NT2/D1 (cell line): ENCODE measurements at regions not wholly inside any gene's neighbourhood (a gene's known extent, or its start where the extent isn't known, plus 50 kb on each side); places are given as distances from the start of the nearest gene placed in this dataset.

ENCODE experiments used
- DNase-seq: peaks from one replicate; pipeline ENCODE4 v3.0.0-alpha.2; 2011; ENCODE audit warnings: low read depth, low spot score
- H3K27me3 ChIP-seq: 2 replicates; pipeline ENCODE4 v1.6.0; 2011; ENCODE audit warnings: mild to moderate bottlenecking; ENCODE audit not compliant: insufficient read length, insufficient read depth
- H3K36me3 ChIP-seq: 2 replicates; pipeline ENCODE4 v1.6.1; 2011; ENCODE audit warnings: mild to moderate bottlenecking, low read length, mixed read lengths; ENCODE audit not compliant: insufficient read depth, insufficient read length
- H3K4me1 ChIP-seq: 2 replicates; pipeline ENCODE4 v1.5.1; 2011; ENCODE audit not compliant: insufficient read depth, insufficient read length
- H3K4me3 ChIP-seq: 2 replicates; pipeline ENCODE4 v1.5.1; 2011; ENCODE audit warnings: low read depth; ENCODE audit not compliant: insufficient read length
- H3K9ac ChIP-seq: 2 replicates; pipeline ENCODE4 v1.6.0; 2011; ENCODE audit warnings: low read depth; ENCODE audit not compliant: insufficient read length
- H3K9me3 ChIP-seq: 2 replicates; pipeline ENCODE4 v1.5.1; 2011; ENCODE audit warnings: mild to moderate bottlenecking, low read length; ENCODE audit not compliant: insufficient read depth
- SUZ12 ChIP-seq: IDR thresholded peaks from 2 replicates; pipeline ENCODE4 v1.6.1; 2011; ENCODE audit not compliant: insufficient read length, insufficient read depth; ENCODE audit errors: extremely low read depth
- YY1 ChIP-seq: IDR thresholded peaks from 2 replicates; pipeline ENCODE4 v1.6.1; 2011; ENCODE audit not compliant: insufficient read length, insufficient read depth
- ZNF274 ChIP-seq: IDR thresholded peaks from 2 replicates; pipeline ENCODE4 v1.6.1; 2011; ENCODE audit warnings: mild to moderate bottlenecking, low read depth, low read length

DNA sequence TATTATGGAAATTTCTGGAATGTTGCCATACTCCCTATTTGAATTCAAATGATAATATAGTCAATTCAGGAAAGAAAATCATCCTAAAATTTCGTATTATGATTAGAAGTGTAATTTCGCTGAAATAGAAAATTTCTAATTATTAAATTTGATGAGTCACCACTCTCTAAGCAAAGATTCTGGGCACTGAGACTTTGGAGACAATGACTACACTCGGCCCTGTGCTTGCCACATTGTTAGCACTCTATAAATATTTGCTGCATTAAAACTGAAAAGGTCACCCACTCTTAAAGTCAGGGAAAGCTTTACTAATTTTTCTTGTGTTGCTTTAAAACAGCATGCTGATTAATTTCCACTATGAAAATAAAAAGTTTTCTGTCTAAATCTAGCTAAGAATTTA is 240.3 kb downstream of the TLE4 start:
- no peaks in the 10 kb centered on the region for H3K27me3 ChIP-seq
- H3K4me1 ChIP-seq, result no peaks in the 10 kb centered on the region
- DNase-seq, result no peak
- H3K9ac ChIP-seq, result no peak overlapping the region
- TF ChIP-seq ZNF274, result no peak
- TF ChIP-seq SUZ12, result no peak
- no peak for TF ChIP-seq YY1
- no peaks in the 10 kb centered on the region for H3K36me3 ChIP-seq
- H3K4me3 ChIP-seq, result no peak overlapping the region
- H3K9me3 ChIP-seq, result no peaks in the 10 kb centered on the region

DNA sequence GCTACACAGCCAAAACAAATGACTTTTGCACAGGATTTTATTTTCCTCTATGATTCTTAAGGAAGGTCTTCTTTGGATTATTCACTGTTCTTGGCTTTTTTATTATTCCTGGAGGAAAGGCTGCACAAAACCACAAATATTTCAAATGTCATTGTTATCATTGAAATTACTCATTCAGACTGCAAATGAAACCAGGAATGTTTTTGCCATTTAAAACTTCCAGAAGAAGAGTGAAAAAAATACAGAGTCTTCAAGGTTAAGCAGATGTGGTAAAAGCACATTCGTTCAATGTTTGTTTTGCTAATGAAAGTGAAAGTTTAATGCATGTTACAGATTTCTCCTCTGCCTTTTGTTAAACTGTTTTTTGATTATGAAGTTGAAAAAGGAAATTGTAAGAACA is 238.2 kb downstream of the TLE4 start:
- H3K27me3 ChIP-seq, result no peaks in the 10 kb centered on the region
- H3K36me3 ChIP-seq, result no peaks in the 10 kb centered on the region
- no peaks in the 10 kb centered on the region for H3K4me1 ChIP-seq
- H3K4me3 ChIP-seq, result no peak overlapping the region
- no peaks in the 10 kb centered on the region for H3K9me3 ChIP-seq
- no peak for TF ChIP-seq ZNF274
- no peak for TF ChIP-seq SUZ12
- TF ChIP-seq YY1, result no peak
- DNase-seq, result no peak
- no peak overlapping the region for H3K9ac ChIP-seq

DNA sequence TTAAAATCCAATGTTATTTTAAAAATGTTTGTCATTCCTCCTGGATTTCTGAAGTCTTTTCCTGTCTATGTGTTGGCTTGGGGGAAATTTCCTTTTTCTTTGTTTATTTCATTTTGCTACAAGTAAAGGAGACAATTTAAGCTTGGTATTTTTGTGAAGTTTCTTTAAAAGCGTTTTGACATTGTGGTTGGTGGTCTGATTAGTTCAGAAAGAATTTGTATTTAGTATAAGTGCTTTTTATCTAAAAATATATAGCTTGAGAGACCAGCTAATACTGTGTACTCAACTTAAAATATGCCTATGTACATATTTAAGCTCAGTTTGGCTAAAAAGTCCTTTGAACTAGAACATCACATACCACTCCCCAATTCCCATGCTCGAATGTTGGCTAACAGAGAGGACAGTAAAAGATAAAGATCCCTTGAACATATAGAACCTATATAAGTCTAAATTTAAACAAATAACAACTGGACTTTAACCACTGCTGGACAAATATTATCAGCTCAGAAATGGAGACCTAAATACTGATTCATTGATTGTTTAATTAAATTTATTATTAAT is 237.6 kb downstream of the TLE4 start:
- no peaks in the 10 kb centered on the region for H3K9me3 ChIP-seq
- H3K36me3 ChIP-seq, result no peaks in the 10 kb centered on the region
- no peak overlapping the region for H3K9ac ChIP-seq
- no peak overlapping the region for H3K4me3 ChIP-seq
- no peaks in the 10 kb centered on the region for H3K27me3 ChIP-seq
- TF ChIP-seq SUZ12 (no peak), ZNF274 (no peak), YY1 (no peak)
- DNase-seq, result no peak
- H3K4me1 ChIP-seq, result no peaks in the 10 kb centered on the region

DNA sequence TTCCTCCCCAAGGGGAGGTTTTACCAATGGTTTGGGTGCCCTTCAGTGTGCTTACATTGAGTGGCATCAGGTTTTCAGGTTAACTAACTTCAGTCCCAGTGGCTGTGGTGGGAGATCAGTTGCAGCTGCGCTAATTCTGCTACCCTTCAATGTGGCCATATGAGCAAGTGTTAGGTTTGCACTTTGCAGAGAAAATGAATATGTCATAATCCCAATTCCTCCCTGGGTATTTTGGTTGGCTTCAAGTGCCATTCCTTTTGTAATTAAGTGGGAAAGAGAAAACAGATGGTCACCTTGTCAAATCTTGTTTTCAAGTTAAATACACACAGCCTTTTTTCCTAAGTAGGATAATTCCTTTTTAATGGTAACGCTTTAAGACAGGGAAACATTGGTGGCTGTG is 236.2 kb downstream of the TLE4 start:
- no peaks in the 10 kb centered on the region for H3K36me3 ChIP-seq
- H3K9ac ChIP-seq, result no peak overlapping the region
- no peaks in the 10 kb centered on the region for H3K9me3 ChIP-seq
- no peak for TF ChIP-seq ZNF274
- TF ChIP-seq SUZ12, result no peak
- no peak for TF ChIP-seq YY1
- no peaks in the 10 kb centered on the region for H3K4me1 ChIP-seq
- H3K4me3 ChIP-seq, result no peak overlapping the region
- no peaks in the 10 kb centered on the region for H3K27me3 ChIP-seq
- no peak for DNase-seq

DNA sequence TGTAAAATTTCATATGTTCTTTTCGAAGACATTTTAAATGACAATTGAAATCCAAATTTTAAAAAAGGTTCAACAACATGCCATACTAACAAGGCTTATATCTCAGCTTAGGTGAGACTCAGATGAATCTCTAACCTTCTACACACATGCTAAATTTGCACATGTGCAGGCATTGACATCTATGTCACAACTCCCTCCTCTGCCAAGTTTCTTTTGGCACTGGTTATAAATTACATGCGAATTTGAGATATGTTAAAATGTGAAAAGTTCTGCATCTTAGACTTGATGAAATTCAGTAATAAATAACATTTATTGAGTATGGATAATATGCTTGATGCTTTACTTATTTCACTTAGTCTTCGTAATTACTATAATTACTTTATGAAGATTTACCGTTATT is 234.3 kb downstream of the TLE4 start:
- no peaks in the 10 kb centered on the region for H3K4me1 ChIP-seq
- H3K36me3 ChIP-seq, result no peaks in the 10 kb centered on the region
- H3K4me3 ChIP-seq, result no peak overlapping the region
- TF ChIP-seq SUZ12, result no peak
- TF ChIP-seq ZNF274, result no peak
- no peak for TF ChIP-seq YY1
- H3K9me3 ChIP-seq, result no peaks in the 10 kb centered on the region
- no peak overlapping the region for H3K9ac ChIP-seq
- DNase-seq, result no peak
- no peaks in the 10 kb centered on the region for H3K27me3 ChIP-seq

DNA sequence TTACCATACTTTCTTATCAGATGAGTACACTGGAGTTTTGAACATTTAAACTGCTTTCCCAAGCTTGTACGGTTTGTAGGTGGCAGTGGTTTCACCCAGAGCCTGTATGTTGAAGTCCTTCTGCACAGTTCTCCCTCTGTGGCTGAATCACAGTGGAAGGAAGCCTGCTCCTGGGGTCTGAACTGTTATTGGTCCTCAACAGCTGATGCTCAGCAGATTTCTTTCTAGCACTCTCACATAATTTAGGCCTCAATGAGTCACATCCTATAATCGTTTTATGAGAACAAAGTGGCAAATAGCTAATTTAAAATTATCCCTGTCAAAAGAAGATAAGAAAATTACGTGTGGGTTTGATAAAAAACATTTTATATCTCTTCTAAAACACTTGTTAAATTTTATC is 229.7 kb downstream of the TLE4 start:
- H3K36me3 ChIP-seq, result no peaks in the 10 kb centered on the region
- no peaks in the 10 kb centered on the region for H3K4me1 ChIP-seq
- H3K9ac ChIP-seq, result no peak overlapping the region
- no peak for TF ChIP-seq SUZ12
- TF ChIP-seq ZNF274, result no peak
- no peak for TF ChIP-seq YY1
- DNase-seq, result no peak
- H3K9me3 ChIP-seq, result no peaks in the 10 kb centered on the region
- H3K27me3 ChIP-seq, result no peaks in the 10 kb centered on the region
- H3K4me3 ChIP-seq, result no peak overlapping the region

DNA sequence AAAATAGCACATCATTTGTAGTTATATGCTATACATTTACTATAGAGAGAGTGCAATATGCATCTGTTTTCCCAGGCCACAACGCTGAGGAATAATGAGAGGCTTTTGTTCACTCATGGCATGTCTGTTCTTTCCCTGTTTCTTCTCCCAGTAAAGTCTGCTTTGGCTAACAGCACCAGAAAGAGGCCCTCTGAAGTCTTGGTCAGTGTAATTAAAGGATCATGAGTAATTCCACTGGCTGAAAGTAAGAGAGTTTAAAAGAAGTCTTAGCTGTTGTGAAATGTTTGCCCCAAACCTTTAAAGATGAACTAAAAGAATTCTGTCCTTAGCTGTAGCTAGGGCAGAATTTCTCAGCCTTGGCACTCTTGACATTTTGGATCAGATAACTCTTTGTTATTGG is 228.8 kb downstream of the TLE4 start:
- Histone ChIP-seq H3K4me1 (no peaks in the 10 kb centered on the region), H3K9ac (no peak overlapping the region), H3K27me3 (no peaks in the 10 kb centered on the region), H3K4me3 (no peak overlapping the region), H3K9me3 (no peaks in the 10 kb centered on the region), H3K36me3 (no peaks in the 10 kb centered on the region)
- no peak for TF ChIP-seq SUZ12
- TF ChIP-seq ZNF274, result no peak
- DNase-seq, result no peak
